Trophoblast cell (in vitro differentiated cells and primary cell): ENCODE measurements at regions not wholly inside any gene's neighbourhood (a gene's known extent, or its start where the extent isn't known, plus 50 kb on each side); places are given as distances from the start of the nearest gene placed in this dataset.

Experiments used
- DNase-seq, 2 donors: peaks; one replicate each; pipeline ENCODE4 v3.0.0-alpha.2; 2016
- H2AFZ ChIP-seq: 2 replicates; pipeline ENCODE4 v1.6.1; 2013; ENCODE audit warnings: low read length, moderate library complexity, mild to moderate bottlenecking; ENCODE audit not compliant: insufficient read depth, poor library complexity
- H2AK5ac ChIP-seq: 2 replicates; pipeline ENCODE4 v1.6.1; 2013; ENCODE audit warnings: mild to moderate bottlenecking, low read length
- H2BK120ac ChIP-seq: 2 replicates; pipeline ENCODE4 v1.6.1; 2013; ENCODE audit warnings: low read length, mild to moderate bottlenecking, moderate library complexity; ENCODE audit not compliant: insufficient read depth, poor library complexity
- H2BK12ac ChIP-seq: 2 replicates; pipeline ENCODE4 v1.6.1; 2013; ENCODE audit warnings: mild to moderate bottlenecking, low read length, moderate library complexity
- H2BK5ac ChIP-seq: 2 replicates; pipeline ENCODE4 v1.6.1; 2013; ENCODE audit warnings: low read length, low read depth, moderate library complexity, mild to moderate bottlenecking; ENCODE audit not compliant: poor library complexity
- H3K14ac ChIP-seq: 2 replicates; pipeline ENCODE4 v1.6.1; 2013; ENCODE audit warnings: mild to moderate bottlenecking, low read length
- H3K18ac ChIP-seq: 2 replicates; pipeline ENCODE4 v1.6.1; 2013; ENCODE audit warnings: mild to moderate bottlenecking, low read length
- H3K23ac ChIP-seq: 2 replicates; pipeline ENCODE4 v1.6.1; 2013; ENCODE audit warnings: low read length
- H3K27ac ChIP-seq: 2 replicates; pipeline ENCODE4 v1.5.1; 2013; ENCODE audit warnings: low read depth, mild to moderate bottlenecking, inconsistent platforms, low read length, moderate library complexity
- H3K27me3 ChIP-seq: 2 replicates; pipeline ENCODE4 v1.6.1; 2013; ENCODE audit warnings: inconsistent platforms, mild to moderate bottlenecking, low read length, moderate library complexity; ENCODE audit not compliant: insufficient read depth
- H3K36me3 ChIP-seq, 2 experiments: 1 replicate in 1 of 2; 2 replicates in 1 of 2; pipeline ENCODE4 v1.6.1; 2013; ENCODE audit warnings: low read length in 2 of 2, mild to moderate bottlenecking in 2 of 2, moderate library complexity in 1 of 2; ENCODE audit not compliant: insufficient read depth in 2 of 2, control insufficient read depth in 1 of 2
- H3K4ac ChIP-seq: 2 replicates; pipeline ENCODE4 v1.6.1; 2013; ENCODE audit warnings: low read depth, mild to moderate bottlenecking, low read length, moderate library complexity
- H3K4me1 ChIP-seq, 2 experiments: 1 replicate in 1 of 2; 2 replicates in 1 of 2; pipeline ENCODE4 v1.6.1; 2013; ENCODE audit warnings: low read length in 2 of 2, mild to moderate bottlenecking in 2 of 2, moderate library complexity in 1 of 2; ENCODE audit not compliant: insufficient read depth in 2 of 2, control insufficient read depth in 1 of 2
- H3K4me2 ChIP-seq: 2 replicates; pipeline ENCODE4 v1.6.1; 2013; ENCODE audit warnings: inconsistent platforms, mild to moderate bottlenecking, low read length, moderate library complexity
- H3K4me3 ChIP-seq: 2 replicates; pipeline ENCODE4 v1.5.1; 2013; ENCODE audit warnings: mild to moderate bottlenecking, low read depth, low read length, inconsistent platforms
- H3K79me1 ChIP-seq: one replicate; pipeline ENCODE4 v1.6.1; 2013; ENCODE audit warnings: low read length
- H3K79me2 ChIP-seq: 2 replicates; pipeline ENCODE4 v1.6.1; 2013; ENCODE audit warnings: low read length, mild to moderate bottlenecking; ENCODE audit not compliant: control insufficient read depth, insufficient read depth, poor library complexity
- H3K9ac ChIP-seq: 2 replicates; pipeline ENCODE4 v1.6.1; 2013; ENCODE audit warnings: mild to moderate bottlenecking, low read length
- H3K9me3 ChIP-seq: 2 replicates; pipeline ENCODE4 v1.6.1; 2013; ENCODE audit warnings: low read depth, mild to moderate bottlenecking, control low read depth, inconsistent platforms, low read length; ENCODE audit not compliant: insufficient read depth
- H4K12ac ChIP-seq: 2 replicates; pipeline ENCODE4 v1.6.1; 2013; ENCODE audit warnings: low read depth, mild to moderate bottlenecking, low read length, moderate library complexity
- H4K8ac ChIP-seq: 2 replicates; pipeline ENCODE4 v1.6.1; 2013; ENCODE audit warnings: low read depth, mild to moderate bottlenecking, low read length, moderate library complexity
- H4K91ac ChIP-seq: one replicate; pipeline ENCODE4 v1.6.1; 2013; ENCODE audit warnings: low read depth, mild to moderate bottlenecking, low read length, moderate library complexity
- WGBS: extraction: QIAGEN DNeasy Blood & Tissue Kit; methylation state at CpG from one replicate; pipeline ENCODE4 v1.1.7; 2013; ENCODE audit warnings: missing lambda C conversion rate; ENCODE audit not compliant: insufficient read length, insufficient coverage; ENCODE audit errors: extremely low coverage; 5-methylcytosine and 5-hydroxymethylcytosine counted together

DNA sequence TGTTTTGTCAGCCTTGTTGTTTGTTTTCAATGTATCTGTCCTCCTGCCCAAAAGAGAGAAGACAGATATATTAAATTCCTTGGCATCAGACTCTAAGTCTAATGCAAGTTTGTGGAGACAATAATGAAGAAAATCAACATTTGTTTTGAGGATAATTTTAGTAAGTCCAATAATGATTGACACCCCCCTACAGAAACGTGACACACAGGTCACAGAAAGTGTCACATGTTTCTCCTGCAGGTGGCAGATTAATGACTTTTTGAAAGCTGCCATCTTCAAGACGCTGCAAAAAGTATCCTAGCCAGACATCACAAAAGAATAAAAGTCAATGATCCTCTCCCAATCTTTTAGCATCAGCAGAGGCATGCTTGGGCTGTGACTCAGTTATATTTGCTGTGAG, 378.8 kb upstream of the TMPO start:
- Histone ChIP-seq H3K9ac (no peak overlapping the region), H2BK120ac (no peak overlapping the region), H3K4me3 (no peak overlapping the region), H3K27me3 (no peaks in the 10 kb centered on the region), H3K14ac (no peak overlapping the region), H2BK12ac (no peak overlapping the region), H3K23ac (no peak overlapping the region), H3K9me3 (no peaks in the 10 kb centered on the region), H4K91ac (no peak overlapping the region), H3K4me2 (no peak overlapping the region), H4K12ac (no peak overlapping the region), H2AK5ac (no peak overlapping the region), H3K18ac (no peak overlapping the region), H3K36me3 (no peaks in the 10 kb centered on the region), H3K79me2 (no peaks in the 10 kb centered on the region), H4K8ac (no peak overlapping the region), H3K79me1 (no peaks in the 10 kb centered on the region), H2BK5ac (no peak overlapping the region), H3K4me1 (no peaks in the 10 kb centered on the region), H3K4ac (no peak overlapping the region), H3K27ac (no peak overlapping the region), H2AFZ (no peak overlapping the region)
- no CpG with 5 or more reads among the region's 2 CpGs for WGBS
- no peak for DNase-seq

DNA sequence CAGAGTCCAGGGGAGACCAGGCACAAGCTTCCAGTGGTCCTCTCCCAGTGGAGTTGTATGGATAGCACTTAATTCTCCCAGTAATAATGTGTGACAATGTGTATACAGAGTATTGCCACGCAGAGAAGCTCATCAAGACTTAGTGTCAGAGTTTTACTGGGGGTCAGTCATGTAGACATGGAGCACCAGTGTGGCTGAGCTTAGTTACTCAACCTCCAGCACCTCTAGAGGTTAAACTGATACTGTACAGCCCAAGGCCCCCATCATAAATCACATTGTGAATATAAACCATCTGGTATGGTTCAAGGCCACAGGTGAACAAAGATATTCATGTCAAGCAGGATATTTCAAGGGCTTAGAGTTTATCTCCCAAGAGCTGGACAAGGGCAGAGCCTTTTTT, 378.1 kb upstream of the TMPO start:
- Histone ChIP-seq H3K4me1 (no peaks in the 10 kb centered on the region), H3K4ac (no peak overlapping the region), H3K9me3 (no peaks in the 10 kb centered on the region), H4K8ac (no peak overlapping the region), H3K14ac (no peak overlapping the region), H3K27me3 (no peaks in the 10 kb centered on the region), H2AK5ac (no peak overlapping the region), H3K23ac (no peak overlapping the region), H3K79me1 (no peaks in the 10 kb centered on the region), H4K12ac (no peak overlapping the region), H3K4me2 (no peak overlapping the region), H2AFZ (no peak overlapping the region), H3K9ac (no peak overlapping the region), H4K91ac (no peak overlapping the region), H3K4me3 (no peak overlapping the region), H3K36me3 (no peaks in the 10 kb centered on the region), H2BK5ac (no peak overlapping the region), H3K18ac (no peak overlapping the region), H2BK12ac (no peak overlapping the region), H2BK120ac (no peak overlapping the region), H3K27ac (no peak overlapping the region), H3K79me2 (no peaks in the 10 kb centered on the region)
- WGBS = no CpG with 5 or more reads among the region's 1 CpG
- no peak for DNase-seq

DNA sequence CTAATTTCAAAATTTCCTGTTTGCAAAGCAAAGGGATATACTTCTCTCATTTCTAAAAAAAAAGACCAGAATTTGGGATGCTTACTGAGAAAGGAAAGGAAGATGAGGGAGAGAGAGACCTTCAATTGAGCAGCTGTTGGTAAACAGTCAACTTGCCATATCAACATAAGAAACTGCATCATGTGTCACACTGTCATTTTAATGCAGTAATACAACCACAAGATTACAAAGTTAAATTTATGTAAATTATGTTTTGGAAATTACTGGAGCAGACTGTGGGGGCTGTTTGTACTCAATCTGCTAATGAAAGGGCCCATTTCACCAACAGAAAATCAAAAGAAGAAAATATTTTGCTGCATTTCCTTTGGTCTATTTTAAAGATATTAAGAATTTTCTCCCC, 370.4 kb upstream of the TMPO start:
- H3K36me3 ChIP-seq = no peaks in the 10 kb centered on the region
- no peak overlapping the region for H4K91ac ChIP-seq
- H2BK12ac ChIP-seq = no peak overlapping the region

DNA sequence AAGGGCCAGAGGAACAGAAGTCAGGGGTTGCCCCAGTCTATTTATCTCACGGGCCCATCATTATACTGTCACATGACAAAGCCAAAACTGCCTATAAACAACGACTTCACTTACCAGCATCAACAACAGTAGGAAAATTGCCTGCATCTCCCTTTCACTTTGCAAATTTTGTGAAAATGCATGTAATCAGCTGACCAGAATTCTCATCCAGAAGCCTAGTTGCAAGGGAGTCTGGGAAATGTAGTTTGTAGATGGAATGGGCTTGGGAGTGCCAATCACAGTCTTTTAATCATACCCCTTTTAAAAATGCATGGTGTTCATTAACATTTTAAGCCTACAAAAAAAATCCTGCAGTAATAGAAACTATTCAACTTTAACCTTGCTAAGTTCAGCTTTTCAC, 369.3 kb upstream of the TMPO start:
- no CpG with 5 or more reads among the region's 2 CpGs for WGBS
- Histone ChIP-seq H2BK12ac (no peak overlapping the region), H2BK5ac (no peak overlapping the region), H3K36me3 (no peaks in the 10 kb centered on the region), H2AK5ac (no peak overlapping the region), H4K12ac (no peak overlapping the region), H3K4me2 (no peak overlapping the region), H3K79me1 (no peaks in the 10 kb centered on the region), H3K4me3 (no peak overlapping the region), H3K9me3 (no peaks in the 10 kb centered on the region), H3K18ac (no peak overlapping the region), H3K27me3 (no peaks in the 10 kb centered on the region), H2BK120ac (no peak overlapping the region), H4K8ac (no peak overlapping the region), H3K4ac (no peak overlapping the region), H3K27ac (no peak overlapping the region), H3K9ac (no peak overlapping the region), H3K23ac (no peak overlapping the region), H4K91ac (no peak overlapping the region), H2AFZ (no peak overlapping the region), H3K4me1 (no peaks in the 10 kb centered on the region), H3K79me2 (no peaks in the 10 kb centered on the region), H3K14ac (no peak overlapping the region)
- no peak for DNase-seq

More for the DNA sequence above, 370.4 kb upstream of the TMPO start:
- Histone ChIP-seq H4K8ac (no peak overlapping the region), H2AK5ac (no peak overlapping the region), H3K4me2 (no peak overlapping the region), H4K12ac (no peak overlapping the region), H3K4me3 (no peak overlapping the region), H3K4ac (no peak overlapping the region), H3K9me3 (no peaks in the 10 kb centered on the region), H3K9ac (no peak overlapping the region), H3K14ac (no peak overlapping the region), H2BK5ac (no peak overlapping the region), H3K18ac (no peak overlapping the region), H3K79me2 (no peaks in the 10 kb centered on the region), H2BK120ac (no peak overlapping the region), H3K4me1 (no peaks in the 10 kb centered on the region), H3K27me3 (no peaks in the 10 kb centered on the region), H2AFZ (no peak overlapping the region), H3K79me1 (no peaks in the 10 kb centered on the region), H3K23ac (no peak overlapping the region), H3K27ac (no peak overlapping the region)
- no peak for DNase-seq

DNA sequence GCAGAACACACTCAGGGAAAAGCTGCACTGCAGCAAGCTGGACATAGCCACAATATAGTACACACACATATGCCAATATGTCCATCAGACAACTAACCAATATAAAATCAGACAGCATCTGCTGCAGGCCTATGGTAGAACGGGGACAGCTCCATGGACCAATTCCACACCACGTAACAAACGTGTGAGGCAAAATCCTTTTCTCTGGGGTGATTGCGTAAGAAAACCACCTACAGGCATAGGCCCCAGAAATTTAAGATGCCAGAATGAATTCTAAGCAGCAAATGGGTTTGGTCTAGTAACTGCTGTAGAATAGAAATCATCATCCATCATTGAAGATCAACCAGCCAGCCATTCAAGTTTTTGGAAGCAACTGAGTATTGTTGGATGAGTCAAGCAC, 368.9 kb upstream of the TMPO start:
- H3K79me2 ChIP-seq = no peaks in the 10 kb centered on the region
- no peak overlapping the region for H2BK12ac ChIP-seq
- H3K9ac ChIP-seq = no peak overlapping the region
- H3K27ac ChIP-seq = no peak overlapping the region
- no peak overlapping the region for H2BK5ac ChIP-seq
- H3K4ac ChIP-seq = no peak overlapping the region
- no peak overlapping the region for H4K8ac ChIP-seq
- WGBS = no CpG with 5 or more reads among the region's 4 CpGs
- H4K12ac ChIP-seq = no peak overlapping the region
- H3K27me3 ChIP-seq = no peaks in the 10 kb centered on the region
- no peak overlapping the region for H2AFZ ChIP-seq
- H2AK5ac ChIP-seq = no peak overlapping the region
- no peak overlapping the region for H3K14ac ChIP-seq
- no peak overlapping the region for H3K18ac ChIP-seq
- H4K91ac ChIP-seq = no peak overlapping the region
- no peak overlapping the region for H3K4me3 ChIP-seq
- no peak for DNase-seq
- H3K9me3 ChIP-seq = no peaks in the 10 kb centered on the region
- no peak overlapping the region for H2BK120ac ChIP-seq
- H3K79me1 ChIP-seq = no peaks in the 10 kb centered on the region
- H3K36me3 ChIP-seq = no peaks in the 10 kb centered on the region
- no peaks in the 10 kb centered on the region for H3K4me1 ChIP-seq
- no peak overlapping the region for H3K23ac ChIP-seq
- no peak overlapping the region for H3K4me2 ChIP-seq
